HL-60 (cell line): ENCODE measurements at regions not wholly inside any gene's neighbourhood (a gene's known extent, or its start where the extent isn't known, plus 50 kb on each side); places are given as distances from the start of the nearest gene placed in this dataset.

Experiments
- DNase-seq, 2 experiments: peaks; one replicate each; pipeline ENCODE4 v3.0.0-alpha.2; 2010 to 2020; ENCODE audit warnings: low read depth in 1 of 2, low spot score in 1 of 2
- H3K27ac ChIP-seq: fragments of 250-450 bp; sonication (Bioruptor Pico); replicated peaks from 2 replicates; pipeline ENCODE4 v1.5.1; 2020; ENCODE audit warnings: mild to moderate bottlenecking, moderate library complexity
- H3K27me3 ChIP-seq: fragments of 250-450 bp; sonication (Bioruptor Pico); 2 replicates; pipeline ENCODE4 v1.5.1; 2021; ENCODE audit warnings: mild to moderate bottlenecking, moderate library complexity; ENCODE audit not compliant: insufficient read depth, poor library complexity, severe bottlenecking
- H3K4me3 ChIP-seq: replicated peaks from 2 replicates; pipeline ENCODE4 v1.5.1; 2011; ENCODE audit warnings: mild to moderate bottlenecking, control low read depth, low read length; ENCODE audit not compliant: insufficient read depth
- CTCF ChIP-seq: IDR thresholded peaks from one replicate; pipeline ENCODE4 v1.5.1; 2011; ENCODE audit warnings: low read length, control low read depth, inconsistent platforms; ENCODE audit not compliant: insufficient read depth
- GABPA ChIP-seq: IDR thresholded peaks from 2 replicates; pipeline ENCODE4 v1.6.1; 2012; ENCODE audit warnings: low read depth
- POLR2AphosphoS5 ChIP-seq: IDR thresholded peaks from 2 replicates; pipeline ENCODE4 v1.6.1; 2012; ENCODE audit warnings: low read depth
- REST ChIP-seq: IDR thresholded peaks from 2 replicates; pipeline ENCODE4 v1.6.1; 2012; ENCODE audit warnings: low read depth; ENCODE audit not compliant: insufficient replicate concordance
- SPI1 ChIP-seq: IDR thresholded peaks from 2 replicates; pipeline ENCODE4 v1.6.1; 2012; ENCODE audit warnings: low read depth, mild to moderate bottlenecking, borderline replicate concordance

DNA sequence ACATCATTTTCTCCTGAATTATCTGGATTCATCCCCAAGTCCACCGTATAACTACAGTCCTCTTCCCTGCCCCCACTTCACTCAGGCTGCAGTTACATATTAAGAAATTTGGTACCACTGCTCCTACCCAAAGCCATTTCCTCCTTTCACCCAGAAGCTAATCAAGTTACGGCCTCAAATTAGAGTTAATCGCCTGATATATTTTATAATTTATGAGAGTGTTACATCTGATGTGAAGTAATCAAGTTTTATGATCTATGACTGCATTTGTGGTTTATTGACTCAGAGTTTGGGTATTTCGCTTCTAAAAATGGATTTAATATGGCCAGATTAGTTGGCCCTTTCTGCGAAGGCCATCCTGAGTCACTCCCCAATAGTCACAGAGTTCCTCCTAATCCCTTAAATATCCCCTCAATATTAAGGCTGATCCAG is 223.6 kb upstream of the KIF2A start:
- Histone ChIP-seq H3K27me3 (no peaks in the 10 kb centered on the region), H3K4me3 (no peak overlapping the region), H3K27ac (no peak overlapping the region)
- TF ChIP-seq REST (no peak), POLR2AphosphoS5 (no peak), SPI1 (no peak), CTCF (no peak), GABPA (no peak)
- no peak for DNase-seq

- no peak overlapping the region for H3K4me3 ChIP-seq
- H3K27me3 ChIP-seq, result no peaks in the 10 kb centered on the region
- TF ChIP-seq CTCF, result no peak
- TF ChIP-seq POLR2AphosphoS5, result no peak
- TF ChIP-seq GABPA, result no peak
- DNase-seq, result no peak
- no peak overlapping the region for H3K27ac ChIP-seq
These were observed 222.8 kb upstream of the KIF2A start for GRCh38 chr5:62083247-62083646.

DNA sequence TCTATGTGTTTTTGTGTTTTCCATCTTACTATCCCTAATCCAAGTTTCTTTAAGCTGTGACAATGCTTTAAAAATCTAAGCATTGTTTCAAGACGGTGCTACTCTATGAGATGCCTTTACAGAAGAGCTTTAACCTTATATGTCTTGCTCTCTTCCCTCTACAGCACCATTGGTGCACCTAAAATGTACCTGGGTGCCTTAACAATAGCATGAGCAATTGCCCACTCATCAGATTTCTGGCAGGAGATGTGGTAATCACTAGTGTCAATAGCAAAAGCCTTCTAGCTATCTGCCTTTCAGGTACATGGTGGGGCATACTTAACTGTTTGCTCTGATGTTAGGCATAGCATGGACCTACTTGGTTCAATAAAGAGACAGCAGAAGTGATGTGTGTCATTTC is 222.3 kb upstream of the KIF2A start:
- Histone ChIP-seq H3K4me3 (no peak overlapping the region), H3K27ac (no peak overlapping the region), H3K27me3 (no peaks in the 10 kb centered on the region)
- TF ChIP-seq GABPA, result no peak
- no peak for TF ChIP-seq SPI1
- TF ChIP-seq CTCF, result no peak
- no peak for TF ChIP-seq REST
- TF ChIP-seq POLR2AphosphoS5, result no peak
- DNase-seq, result no peak

- no peak overlapping the region for H3K4me3 ChIP-seq
- no peak overlapping the region for H3K27ac ChIP-seq
- H3K27me3 ChIP-seq, result no peaks in the 10 kb centered on the region
- no peak for DNase-seq
- TF ChIP-seq SPI1 (no peak), CTCF (no peak), GABPA (no peak), POLR2AphosphoS5 (no peak), REST (no peak)
These were observed 221.6 kb upstream of the KIF2A start for GRCh38 chr5:62084391-62084790.
